ENCODE measurements at regions not wholly inside any gene's neighbourhood (a gene's known extent, or its start where the extent isn't known, plus 50 kb on each side); places are given as distances from the start of the nearest gene placed in this dataset.

DNA sequence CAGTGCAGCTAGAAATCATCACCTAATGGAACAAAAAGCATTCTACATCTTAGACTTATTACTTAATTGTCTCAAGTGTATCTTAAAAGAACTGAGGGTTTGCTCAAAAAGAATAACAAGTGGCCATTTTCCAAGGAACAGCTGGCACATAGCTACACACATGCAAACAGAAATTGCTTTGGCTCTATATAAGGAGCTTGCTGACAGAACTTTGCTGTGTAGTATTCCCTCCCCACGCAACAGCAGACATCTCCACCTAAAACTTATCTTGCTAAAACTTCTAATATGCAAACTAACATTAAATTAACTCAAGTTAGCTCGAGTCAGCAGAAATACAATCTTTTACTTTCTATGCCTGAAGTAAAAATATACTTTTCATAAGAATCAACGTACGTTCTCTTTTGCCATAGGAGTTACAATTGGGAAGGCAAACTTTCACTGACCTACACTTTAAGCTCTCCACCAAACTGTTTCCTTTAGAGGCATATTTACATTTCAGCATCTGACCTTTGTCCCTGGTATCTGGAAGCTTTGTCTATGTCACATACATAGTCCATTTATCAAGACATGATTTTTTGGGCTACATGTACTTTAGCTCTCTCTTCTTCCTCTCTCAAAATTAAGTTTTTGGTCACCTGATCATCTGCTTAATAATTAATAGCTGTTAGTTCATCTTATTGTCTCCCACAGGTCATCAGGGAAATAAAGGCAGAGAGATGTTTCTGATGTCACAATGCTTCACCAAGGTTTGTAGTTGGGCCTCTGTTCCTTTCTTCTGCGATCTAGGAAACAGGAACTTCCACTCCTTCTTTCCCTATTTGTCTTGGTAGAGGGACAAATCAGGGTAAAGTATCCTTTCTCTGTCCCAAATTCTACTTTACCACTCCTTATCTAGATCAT, 163.4 kb upstream of the AGTR1 start:
- TF ChIP-seq, protein P1, sequence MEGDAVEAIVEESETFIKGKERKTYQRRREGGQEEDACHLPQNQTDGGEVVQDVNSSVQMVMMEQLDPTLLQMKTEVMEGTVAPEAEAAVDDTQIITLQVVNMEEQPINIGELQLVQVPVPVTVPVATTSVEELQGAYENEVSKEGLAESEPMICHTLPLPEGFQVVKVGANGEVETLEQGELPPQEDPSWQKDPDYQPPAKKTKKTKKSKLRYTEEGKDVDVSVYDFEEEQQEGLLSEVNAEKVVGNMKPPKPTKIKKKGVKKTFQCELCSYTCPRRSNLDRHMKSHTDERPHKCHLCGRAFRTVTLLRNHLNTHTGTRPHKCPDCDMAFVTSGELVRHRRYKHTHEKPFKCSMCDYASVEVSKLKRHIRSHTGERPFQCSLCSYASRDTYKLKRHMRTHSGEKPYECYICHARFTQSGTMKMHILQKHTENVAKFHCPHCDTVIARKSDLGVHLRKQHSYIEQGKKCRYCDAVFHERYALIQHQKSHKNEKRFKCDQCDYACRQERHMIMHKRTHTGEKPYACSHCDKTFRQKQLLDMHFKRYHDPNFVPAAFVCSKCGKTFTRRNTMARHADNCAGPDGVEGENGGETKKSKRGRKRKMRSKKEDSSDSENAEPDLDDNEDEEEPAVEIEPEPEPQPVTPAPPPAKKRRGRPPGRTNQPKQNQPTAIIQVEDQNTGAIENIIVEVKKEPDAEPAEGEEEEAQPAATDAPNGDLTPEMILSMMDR (IDR thresholded peaks at IDR 0.05; ENCODE audit: partially characterized antibody, unreplicated experiment): no peak
- DNase-seq: no peak
- no peaks in the 10 kb centered on the region for H3K27me3 Mint-ChIP-seq (ENCODE audit: unreplicated experiment)
- H3K4me3 Mint-ChIP-seq (ENCODE audit: unreplicated experiment): no peak overlapping the region
- no peak overlapping the region for H3K27ac Mint-ChIP-seq (ENCODE audit: unreplicated experiment)
- H3K4me1 Mint-ChIP-seq (ENCODE audit: low read depth, unreplicated experiment): no peaks in the 10 kb centered on the region
- H3K36me3 Mint-ChIP-seq (ENCODE audit: unreplicated experiment): no peaks in the 10 kb centered on the region
- H3K9me3 Mint-ChIP-seq (ENCODE audit: unreplicated experiment): no peaks in the 10 kb centered on the region

DNA sequence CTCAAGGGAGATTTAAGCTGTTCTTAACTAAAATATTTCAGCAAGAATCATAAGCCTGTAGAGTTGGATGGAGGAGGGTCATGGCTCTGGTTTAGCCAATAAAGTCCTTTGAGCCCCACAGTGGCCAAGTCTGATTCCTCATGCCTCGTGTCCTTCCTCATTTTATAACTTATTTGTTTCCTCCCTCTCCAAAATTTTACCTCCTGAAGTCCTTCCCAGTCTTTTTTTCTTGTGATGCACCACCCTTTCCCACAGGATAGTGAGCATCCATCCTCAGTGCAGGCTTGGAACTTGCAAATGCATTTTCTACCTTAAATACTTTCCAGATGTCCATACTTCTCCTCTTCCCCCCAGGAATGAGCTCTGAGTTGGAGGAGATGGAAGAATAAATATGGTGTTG, 162.7 kb upstream of the AGTR1 start:
- Mint-ChIP-seq H3K27me3 (ENCODE audit: unreplicated experiment) (no peaks in the 10 kb centered on the region), H3K36me3 (ENCODE audit: unreplicated experiment) (no peaks in the 10 kb centered on the region), H3K27ac (ENCODE audit: unreplicated experiment) (no peak overlapping the region), H3K9me3 (ENCODE audit: unreplicated experiment) (no peaks in the 10 kb centered on the region), H3K4me1 (ENCODE audit: low read depth, unreplicated experiment) (no peaks in the 10 kb centered on the region), H3K4me3 (ENCODE audit: unreplicated experiment) (no peak overlapping the region)
- TF ChIP-seq, protein P1 (IDR thresholded peaks at IDR 0.05; ENCODE audit: partially characterized antibody, unreplicated experiment): no peak
- DNase-seq: no peak

DNA sequence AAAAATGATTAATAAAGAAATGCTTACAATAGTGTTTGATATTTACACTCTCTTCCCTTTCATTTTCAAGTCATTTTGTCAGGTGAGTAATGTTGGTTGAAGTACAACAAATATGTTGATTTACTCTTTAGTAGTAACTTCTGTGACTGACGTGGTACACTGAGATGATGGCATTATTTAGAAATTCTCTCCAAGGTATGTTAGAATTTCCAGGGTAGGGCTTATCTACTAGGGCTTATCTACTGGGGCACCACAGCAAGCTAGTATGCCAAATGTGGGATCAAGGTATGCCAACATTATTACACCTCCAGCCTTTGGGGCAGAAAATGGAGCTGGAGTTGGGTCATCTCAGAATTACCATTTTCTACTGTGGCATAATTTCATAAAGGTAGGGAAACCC, 157.4 kb upstream of the AGTR1 start:
- no peaks in the 10 kb centered on the region for H3K9me3 Mint-ChIP-seq (ENCODE audit: unreplicated experiment)
- no peak overlapping the region for H3K27ac Mint-ChIP-seq (ENCODE audit: unreplicated experiment)
- peaks cover 1% of the 10 kb centered on the region for H3K27me3 Mint-ChIP-seq (ENCODE audit: unreplicated experiment)
- no peak for DNase-seq
- TF ChIP-seq, protein P1 (IDR thresholded peaks at IDR 0.05; ENCODE audit: partially characterized antibody, unreplicated experiment): no peak
- no peaks in the 10 kb centered on the region for H3K4me1 Mint-ChIP-seq (ENCODE audit: low read depth, unreplicated experiment)
- H3K36me3 Mint-ChIP-seq (ENCODE audit: unreplicated experiment): no peaks in the 10 kb centered on the region
- no peak overlapping the region for H3K4me3 Mint-ChIP-seq (ENCODE audit: unreplicated experiment)

DNA sequence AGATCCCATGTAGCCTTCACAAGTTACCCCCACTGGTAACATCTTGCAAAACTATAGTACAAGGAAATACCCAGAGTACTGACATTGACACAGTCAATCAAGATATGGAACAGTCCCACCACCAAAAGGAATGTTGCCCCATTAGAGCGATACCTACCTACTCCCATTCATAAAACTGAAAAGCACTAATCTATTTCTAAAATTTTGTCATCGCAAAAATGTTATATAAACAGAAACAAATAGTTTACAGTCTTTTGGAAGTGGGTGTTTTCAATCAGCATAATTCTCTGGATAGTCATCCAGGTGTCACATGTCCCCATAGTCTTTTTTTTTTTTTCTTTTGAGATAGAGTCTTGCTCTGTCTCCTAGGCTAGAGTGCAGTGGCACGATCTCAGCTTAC, 156.9 kb upstream of the AGTR1 start:
- H3K36me3 Mint-ChIP-seq (ENCODE audit: unreplicated experiment): no peaks in the 10 kb centered on the region
- H3K27me3 Mint-ChIP-seq (ENCODE audit: unreplicated experiment): peaks cover 1% of the 10 kb centered on the region
- no peak overlapping the region for H3K27ac Mint-ChIP-seq (ENCODE audit: unreplicated experiment)
- no peaks in the 10 kb centered on the region for H3K9me3 Mint-ChIP-seq (ENCODE audit: unreplicated experiment)
- TF ChIP-seq, protein P1 (IDR thresholded peaks at IDR 0.05; ENCODE audit: partially characterized antibody, unreplicated experiment): no peak
- no peak overlapping the region for H3K4me3 Mint-ChIP-seq (ENCODE audit: unreplicated experiment)
- no peak for DNase-seq
- no peaks in the 10 kb centered on the region for H3K4me1 Mint-ChIP-seq (ENCODE audit: low read depth, unreplicated experiment)

DNA sequence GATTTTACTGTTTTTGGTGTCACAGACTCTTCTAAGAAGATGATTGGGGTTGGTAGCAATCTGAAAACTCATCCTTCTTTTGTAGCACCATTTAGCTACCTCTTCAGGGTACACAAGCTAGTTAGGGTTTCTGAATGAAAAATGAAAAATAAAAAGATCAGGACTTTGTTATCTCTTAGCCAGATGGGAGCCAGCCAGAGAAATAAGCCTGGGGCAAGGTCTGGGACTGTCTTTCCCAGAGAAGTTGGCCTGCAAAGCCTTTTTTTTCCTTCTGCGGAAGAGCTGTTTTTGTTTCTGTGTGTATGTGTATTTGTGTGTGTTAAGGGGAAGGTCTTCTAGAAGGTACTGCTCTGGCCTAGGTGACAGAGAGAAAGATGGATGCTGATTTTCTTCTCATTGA, 150.7 kb upstream of the AGTR1 start:
- Mint-ChIP-seq H3K4me3 (ENCODE audit: unreplicated experiment) (no peak overlapping the region), H3K36me3 (ENCODE audit: unreplicated experiment) (no peaks in the 10 kb centered on the region), H3K27ac (ENCODE audit: unreplicated experiment) (no peak overlapping the region), H3K9me3 (ENCODE audit: unreplicated experiment) (no peaks in the 10 kb centered on the region), H3K4me1 (ENCODE audit: low read depth, unreplicated experiment) (no peaks in the 10 kb centered on the region), H3K27me3 (ENCODE audit: unreplicated experiment) (peaks cover 1% of the 10 kb centered on the region)
- no peak for DNase-seq
- TF ChIP-seq, protein P1 (IDR thresholded peaks at IDR 0.05; ENCODE audit: partially characterized antibody, unreplicated experiment): no peak
